HG03442 (cell line): ENCODE measurements at regions not wholly inside any gene's neighbourhood (a gene's known extent, or its start where the extent isn't known, plus 50 kb on each side); places are given as distances from the start of the nearest gene placed in this dataset.

ENCODE experiments used
- ATAC-seq: cut with Tn5 transposase; IDR thresholded peaks from one replicate; pipeline ENCODE4 v1.9.1; 2021; ENCODE audit warnings: mild to moderate bottlenecking, moderate library complexity; ENCODE audit not compliant: unreplicated experiment

DNA sequence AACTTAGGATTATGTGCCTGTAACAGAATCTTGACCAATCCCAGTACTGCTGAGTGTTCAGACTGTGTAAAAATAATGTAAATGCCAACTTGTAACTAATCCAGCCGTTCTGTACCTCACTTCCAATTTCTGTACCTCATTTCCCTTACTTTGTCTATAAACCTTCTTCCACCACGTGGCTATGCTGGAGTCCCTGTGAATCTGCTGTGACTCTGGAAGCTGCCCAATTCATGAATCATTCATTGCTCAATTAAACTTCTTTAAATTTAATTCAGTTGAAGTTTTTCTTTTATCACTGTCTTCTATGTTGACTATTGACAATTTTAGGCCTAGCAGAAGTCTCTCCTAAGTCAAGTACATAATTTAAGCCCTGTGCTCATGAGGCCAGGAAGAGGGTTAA, 215.3 kb upstream of the RHOBTB1 start:
- no peak for ATAC-seq

- ATAC-seq, result no peak
Observed at GRCh38 chr10:61157182-61157581, 213.2 kb upstream of the RHOBTB1 start.

- no peak for ATAC-seq
Observed at GRCh38 chr10:61153771-61154170, 209.8 kb upstream of the RHOBTB1 start.

- ATAC-seq, result no peak
Observed at GRCh38 chr10:61151059-61151458, 207.1 kb upstream of the RHOBTB1 start.

- ATAC-seq, result no peak
Observed at GRCh38 chr10:61148451-61148850, 204.5 kb upstream of the RHOBTB1 start.

DNA sequence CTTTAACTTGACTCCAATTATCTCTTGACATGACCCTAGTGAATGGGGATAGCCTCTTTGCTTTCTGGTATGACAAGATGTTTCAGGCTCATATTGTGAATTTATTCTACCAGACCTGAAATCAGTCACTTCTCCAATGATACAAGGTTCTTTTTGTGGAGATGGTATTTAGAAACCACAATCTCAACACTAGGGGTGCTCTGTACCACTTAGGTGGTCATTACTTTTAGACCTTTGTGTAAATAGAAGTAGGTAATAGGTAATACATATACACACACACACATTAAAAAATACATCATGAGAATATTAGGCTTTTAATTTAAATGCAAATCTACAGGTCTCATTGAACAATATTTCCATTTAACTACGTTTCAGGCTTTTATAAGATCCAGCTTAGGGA, 199.0 kb upstream of the RHOBTB1 start:
- ATAC-seq, result no peak

- peak; percentile 45 for ATAC-seq
Observed at GRCh38 chr10:61140765-61141392, 196.9 kb upstream of the RHOBTB1 start.

GRCh38 chr10:61139592-61139953, 195.6 kb upstream of the RHOBTB1 start:
- no peak for ATAC-seq

DNA sequence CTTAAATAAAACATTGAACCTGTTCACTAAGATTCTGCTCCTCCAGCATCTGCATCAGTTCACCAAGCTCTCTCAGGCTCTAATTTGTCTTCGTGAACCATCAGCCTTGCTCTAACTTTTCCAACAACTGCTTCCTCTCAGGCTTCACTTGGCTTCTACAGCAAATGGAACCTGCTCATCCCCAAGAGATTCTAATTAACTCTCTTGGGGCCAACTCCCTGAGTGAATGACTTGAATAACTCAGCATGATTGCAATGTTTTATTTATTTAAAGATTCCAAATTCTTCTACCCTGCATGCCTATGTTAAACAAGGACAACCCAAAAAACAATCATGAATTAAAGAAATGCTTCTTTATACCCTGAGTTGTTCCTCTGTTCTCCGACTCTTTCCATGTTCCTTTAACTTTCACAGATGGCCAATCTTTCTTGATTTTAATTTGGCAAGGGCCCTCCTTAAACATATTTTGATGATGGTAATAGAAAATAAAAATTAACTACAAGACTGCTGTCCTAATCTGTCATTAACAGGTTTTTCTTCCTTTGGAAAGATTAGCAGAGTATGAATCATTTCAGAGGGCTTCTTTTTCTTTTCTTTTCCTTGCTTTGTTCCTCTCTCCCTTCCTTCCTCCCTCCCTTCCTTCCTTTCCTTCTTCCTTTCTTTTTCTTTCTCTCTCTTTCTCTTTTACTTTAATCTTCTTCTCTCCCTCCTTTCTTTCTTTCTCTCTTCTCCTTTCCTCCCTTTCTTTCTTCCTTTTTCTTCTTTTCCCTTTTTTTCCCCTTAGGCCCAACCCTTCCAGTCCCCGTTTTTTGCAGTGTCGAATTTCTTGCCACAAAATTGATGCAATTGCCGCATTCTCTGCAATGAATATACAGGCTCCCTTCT, 195.0 kb upstream of the RHOBTB1 start:
- no peak for ATAC-seq

GRCh38 chr10:61136139-61136538, 192.2 kb upstream of the RHOBTB1 start:
- ATAC-seq, result no peak

- peak; percentile 97 for ATAC-seq
Observed at GRCh38 chr10:61135276-61135721, 191.3 kb upstream of the RHOBTB1 start.

DNA sequence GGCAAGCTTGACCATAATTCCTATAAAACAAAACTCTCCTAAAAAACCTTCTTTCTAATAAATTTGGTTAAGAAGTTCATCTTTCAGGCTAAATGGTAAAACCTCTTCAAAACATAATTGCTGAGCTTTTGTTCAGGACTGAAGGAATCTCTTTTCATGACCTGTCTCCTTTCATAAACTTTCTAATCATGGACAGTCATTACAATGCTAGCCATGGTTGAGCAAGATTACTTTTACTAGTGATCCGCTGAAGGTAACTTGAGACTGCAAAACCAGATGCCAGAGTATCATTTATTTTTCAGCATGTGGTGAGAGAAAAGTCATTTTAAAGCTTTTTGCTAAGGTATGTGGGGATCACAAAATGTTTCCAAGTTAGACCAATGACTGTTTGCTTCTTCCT, 186.4 kb upstream of the RHOBTB1 start:
- no peak for ATAC-seq

- no peak for ATAC-seq
Observed at GRCh38 chr10:61128196-61128595, 184.2 kb upstream of the RHOBTB1 start.

DNA sequence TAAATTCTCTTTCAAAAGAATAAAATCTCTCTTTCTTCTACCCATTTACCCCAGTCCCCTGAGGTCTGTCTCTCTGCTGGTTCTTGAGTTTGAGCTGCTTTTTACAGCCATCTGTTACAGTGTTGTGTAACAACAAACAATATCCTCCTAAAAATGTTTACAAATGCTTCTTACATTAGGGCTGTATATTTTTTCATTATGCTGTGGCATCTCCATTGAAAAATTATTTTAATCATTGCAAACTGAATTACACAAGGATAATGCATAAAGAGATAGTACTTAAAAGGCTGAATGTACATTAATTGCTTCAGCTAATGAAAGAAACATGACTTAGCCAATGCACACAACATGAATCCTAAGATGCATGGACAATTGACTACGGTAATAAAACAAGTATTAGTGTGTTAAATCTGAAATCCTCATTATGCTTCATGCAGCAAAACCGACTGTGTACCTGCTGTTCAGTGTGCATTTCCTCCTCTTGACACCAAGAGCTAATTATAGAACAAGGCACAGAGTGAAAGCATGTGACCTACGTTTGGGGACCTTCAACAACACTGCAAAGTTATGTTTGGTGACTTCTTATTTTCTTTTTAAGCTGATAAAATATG, 181.7 kb upstream of the RHOBTB1 start:
- peak; percentile 80 for ATAC-seq

DNA sequence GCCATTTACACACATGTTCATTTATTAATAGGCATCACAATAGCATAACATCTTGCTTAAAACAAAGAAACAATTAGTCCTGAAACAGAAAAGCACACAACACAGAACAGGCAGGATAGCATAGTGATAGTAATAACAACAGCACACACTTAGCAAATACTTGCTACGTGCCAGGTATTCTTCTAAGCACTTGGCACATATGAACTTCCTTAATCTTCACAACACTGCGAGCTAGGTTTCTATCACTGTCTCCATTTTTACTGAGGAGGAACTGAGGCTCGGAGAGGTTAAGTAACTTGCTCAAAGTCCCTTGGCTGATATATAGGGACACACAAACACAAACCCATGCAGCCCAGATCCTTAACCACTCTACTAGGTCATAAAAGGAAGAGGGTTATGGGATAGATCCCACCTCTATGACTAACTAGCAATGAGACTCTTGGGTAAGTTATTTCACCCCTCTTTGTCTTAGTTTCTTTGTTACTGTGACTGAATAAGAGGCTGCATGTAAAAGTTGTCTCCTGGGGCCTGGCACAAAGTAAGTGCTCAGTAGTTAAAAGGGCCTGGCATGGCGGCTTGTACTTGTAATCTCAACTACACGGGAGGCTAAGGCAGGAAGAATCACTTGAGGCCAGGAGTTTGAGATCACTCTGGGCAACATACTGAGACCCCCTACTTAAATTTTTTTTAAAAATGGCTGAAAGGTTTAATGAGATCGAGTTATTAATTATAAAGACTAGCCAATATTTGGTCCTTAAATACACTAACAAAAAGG, 181.0 kb upstream of the RHOBTB1 start:
- ATAC-seq, result no peak

GRCh38 chr10:61120805-61121204, 176.8 kb upstream of the RHOBTB1 start:
- ATAC-seq, result peak; percentile 74

- no peak for ATAC-seq
Observed at GRCh38 chr10:61119573-61119972, 175.6 kb upstream of the RHOBTB1 start.

GRCh38 chr10:61115897-61116296, 171.9 kb upstream of the RHOBTB1 start:
- ATAC-seq, result no peak

- ATAC-seq, result no peak
Observed at GRCh38 chr10:61112771-61113170, 168.8 kb upstream of the RHOBTB1 start.

DNA sequence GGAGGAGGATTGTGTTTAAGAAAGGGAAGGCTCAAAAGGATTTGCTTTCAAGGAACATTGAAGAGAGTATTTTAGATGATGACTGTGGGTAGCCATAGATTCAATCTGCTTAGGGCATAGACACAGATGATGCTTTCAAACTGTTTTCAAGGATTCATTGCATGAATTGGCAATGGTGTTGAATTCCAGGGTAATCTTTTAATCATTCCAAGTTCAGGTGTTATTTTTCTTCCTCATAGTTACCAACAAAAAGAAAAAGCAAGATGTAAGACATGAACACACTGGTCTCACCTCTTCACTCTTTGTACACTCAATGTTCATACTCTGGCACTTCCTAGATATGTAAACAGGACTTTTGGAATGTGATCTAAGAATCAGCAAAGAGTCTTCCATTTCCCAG, 167.0 kb upstream of the RHOBTB1 start:
- ATAC-seq, result no peak

- no peak for ATAC-seq
Observed at GRCh38 chr10:61110188-61110844, 166.3 kb upstream of the RHOBTB1 start.
